GM23338 (cell line): ENCODE measurements at regions not wholly inside any gene's neighbourhood (a gene's known extent, or its start where the extent isn't known, plus 50 kb on each side); places are given as distances from the start of the nearest gene placed in this dataset.

Source experiments
- ATAC-seq: fragments of 200-7000 bp; cut with Tn5 transposase; 3 replicates; pipeline ENCODE4 v1.9.1; 2020
- DNase-seq: peaks from one replicate; pipeline ENCODE4 v3.0.0-alpha.2; 2015; ENCODE audit warnings: low spot score
- H2AFZ ChIP-seq: fragments of 200-600 bp; sonication (generic); 2 replicates; pipeline ENCODE4 v1.8.0; 2016; ENCODE audit warnings: antibody characterized with exemption, mild to moderate bottlenecking, moderate library complexity
- H3F3A ChIP-seq: fragments of 200-600 bp; sonication (generic); replicated peaks from 2 replicates; pipeline ENCODE4 v1.8.0; 2017; ENCODE audit warnings: antibody characterized with exemption, mixed run types, low read depth
- H3K27ac ChIP-seq: fragments of 200-600 bp; sonication (generic); 2 replicates; pipeline ENCODE4 v1.6.1; 2016; ENCODE audit warnings: low read depth
- H3K27me3 ChIP-seq: fragments of 200-600 bp; sonication (generic); 2 replicates; pipeline ENCODE4 v1.8.0; 2016; ENCODE audit warnings: mild to moderate bottlenecking, mixed run types, moderate library complexity; ENCODE audit not compliant: insufficient read depth
- H3K36me3 ChIP-seq: fragments of 200-600 bp; sonication (generic); 2 replicates; pipeline ENCODE4 v1.8.0; 2016; ENCODE audit warnings: mild to moderate bottlenecking; ENCODE audit not compliant: insufficient read depth
- H3K4me1 ChIP-seq: fragments of 200-600 bp; sonication (generic); 2 replicates; pipeline ENCODE4 v1.8.0; 2016; ENCODE audit warnings: mild to moderate bottlenecking, moderate library complexity; ENCODE audit not compliant: insufficient read depth
- H3K4me2 ChIP-seq: fragments of 200-600 bp; sonication (generic); 2 replicates; pipeline ENCODE4 v1.7.1; 2017; ENCODE audit warnings: mixed run types
- H3K4me3 ChIP-seq: fragments of 200-600 bp; sonication (generic); 2 replicates; pipeline ENCODE4 v1.6.1; 2016; ENCODE audit warnings: mixed run types
- H3K79me2 ChIP-seq: fragments of 200-600 bp; sonication (generic); replicated peaks from 2 replicates; pipeline ENCODE4 v1.8.0; 2017; ENCODE audit warnings: mild to moderate bottlenecking; ENCODE audit not compliant: insufficient read depth
- H3K9me2 ChIP-seq: fragments of 200-600 bp; sonication (generic); 2 replicates; pipeline ENCODE4 v1.8.0; 2017; ENCODE audit not compliant: insufficient read depth
- H4K20me1 ChIP-seq: fragments of 200-600 bp; sonication (generic); replicated peaks from 2 replicates; pipeline ENCODE4 v1.8.0; 2017; ENCODE audit warnings: mild to moderate bottlenecking; ENCODE audit not compliant: insufficient read depth
- H3K27ac Mint-ChIP-seq: 2 replicates; pipeline ENCODE4 v1.8.0; 2020; ENCODE audit warnings: inconsistent platforms, mild to moderate bottlenecking, moderate library complexity, mixed read lengths
- H3K27me3 Mint-ChIP-seq: 3 replicates; pipeline ENCODE4 v1.8.0; 2022; ENCODE audit warnings: low read depth, mild to moderate bottlenecking, moderate library complexity, mixed read lengths, inconsistent platforms; ENCODE audit not compliant: insufficient read depth, poor library complexity
- H3K36me3 Mint-ChIP-seq: 3 replicates; pipeline ENCODE4 v1.8.0; 2021; ENCODE audit warnings: low read depth, mild to moderate bottlenecking, inconsistent platforms, moderate library complexity, mixed read lengths
- H3K4me1 Mint-ChIP-seq: 3 replicates; pipeline ENCODE4 v1.8.0; 2020; ENCODE audit warnings: mild to moderate bottlenecking, inconsistent platforms, mixed read lengths
- H3K4me3 Mint-ChIP-seq: 3 replicates; pipeline ENCODE4 v1.8.0; 2021; ENCODE audit warnings: moderate library complexity, mild to moderate bottlenecking, inconsistent platforms, mixed read lengths
- H3K9me3 Mint-ChIP-seq: 3 replicates; pipeline ENCODE4 v1.8.0; 2020; ENCODE audit warnings: moderate library complexity, mild to moderate bottlenecking, inconsistent platforms, mixed read lengths
- CREB1 ChIP-seq: fragments of 250-450 bp; sonication (Bioruptor Pico); IDR thresholded peaks from 2 replicates; pipeline ENCODE4 v1.5.0; 2020; ENCODE audit warnings: low read depth, mild to moderate bottlenecking, moderate library complexity
- ETS1 ChIP-seq: IDR thresholded peaks from 2 replicates; pipeline ENCODE4 v1.6.1; 2016; ENCODE audit warnings: antibody characterized with exemption
- EZH2 ChIP-seq: fragments of 200-600 bp; sonication (generic); IDR thresholded peaks from one replicate; pipeline ENCODE4 v1.8.0; 2017; ENCODE audit warnings: antibody characterized with exemption, mild to moderate bottlenecking, low read depth; ENCODE audit not compliant: unreplicated experiment
- EZH2phosphoT487 ChIP-seq: fragments of 200-600 bp; sonication (generic); IDR thresholded peaks from one replicate; pipeline ENCODE4 v1.8.1; 2018; ENCODE audit warnings: antibody characterized with exemption; ENCODE audit not compliant: unreplicated experiment
- JUNB ChIP-seq: IDR thresholded peaks from one replicate; pipeline ENCODE4 v1.6.1; 2016; ENCODE audit warnings: antibody characterized with exemption; ENCODE audit not compliant: unreplicated experiment
- NANOG ChIP-seq: IDR thresholded peaks from 2 replicates; pipeline ENCODE4 v1.6.1; 2016; ENCODE audit warnings: antibody characterized with exemption, borderline replicate concordance
- POLR2AphosphoS5 ChIP-seq: IDR thresholded peaks from 2 replicates; pipeline ENCODE4 v1.6.1; 2016; ENCODE audit warnings: antibody characterized with exemption, low read depth
- STAT1 ChIP-seq: IDR thresholded peaks from one replicate; pipeline ENCODE4 v1.6.1; 2016; ENCODE audit warnings: antibody characterized with exemption; ENCODE audit not compliant: unreplicated experiment
- ZNF114 ChIP-seq: fragments of 250-450 bp; sonication (Bioruptor Pico); IDR thresholded peaks from 2 replicates; pipeline ENCODE4 v1.5.0; 2020; ENCODE audit warnings: mild to moderate bottlenecking, moderate library complexity
- ZNF331 ChIP-seq: fragments of 250-450 bp; sonication (Bioruptor Pico); IDR thresholded peaks from 2 replicates; pipeline ENCODE4 v1.5.0; 2020; ENCODE audit warnings: low read depth, mild to moderate bottlenecking, moderate library complexity
- TF ChIP-seq, protein P1 (sequence below), 2 experiments: fragments of 200-600 bp in 1 of 2; sonication (generic) in 1 of 2; conservative IDR thresholded peaks; 2 replicates each; pipeline versions ENCODE4 v1.5.1 to v1.6.1; 2016 to 2017; ENCODE audit warnings: antibody characterized with exemption in 2 of 2, low read depth in 2 of 2, mild to moderate bottlenecking in 2 of 2, moderate library complexity in 1 of 2
- TF ChIP-seq, protein P2 (sequence below): IDR thresholded peaks from one replicate; pipeline ENCODE4 v1.6.1; 2018; ENCODE audit warnings: antibody characterized with exemption; ENCODE audit not compliant: unreplicated experiment
- TF ChIP-seq, protein P3 (sequence below): fragments of 250-450 bp; sonication (Bioruptor Pico); IDR thresholded peaks from 2 replicates; pipeline ENCODE4 v1.5.0; 2020; ENCODE audit warnings: mild to moderate bottlenecking, moderate library complexity

DNA sequence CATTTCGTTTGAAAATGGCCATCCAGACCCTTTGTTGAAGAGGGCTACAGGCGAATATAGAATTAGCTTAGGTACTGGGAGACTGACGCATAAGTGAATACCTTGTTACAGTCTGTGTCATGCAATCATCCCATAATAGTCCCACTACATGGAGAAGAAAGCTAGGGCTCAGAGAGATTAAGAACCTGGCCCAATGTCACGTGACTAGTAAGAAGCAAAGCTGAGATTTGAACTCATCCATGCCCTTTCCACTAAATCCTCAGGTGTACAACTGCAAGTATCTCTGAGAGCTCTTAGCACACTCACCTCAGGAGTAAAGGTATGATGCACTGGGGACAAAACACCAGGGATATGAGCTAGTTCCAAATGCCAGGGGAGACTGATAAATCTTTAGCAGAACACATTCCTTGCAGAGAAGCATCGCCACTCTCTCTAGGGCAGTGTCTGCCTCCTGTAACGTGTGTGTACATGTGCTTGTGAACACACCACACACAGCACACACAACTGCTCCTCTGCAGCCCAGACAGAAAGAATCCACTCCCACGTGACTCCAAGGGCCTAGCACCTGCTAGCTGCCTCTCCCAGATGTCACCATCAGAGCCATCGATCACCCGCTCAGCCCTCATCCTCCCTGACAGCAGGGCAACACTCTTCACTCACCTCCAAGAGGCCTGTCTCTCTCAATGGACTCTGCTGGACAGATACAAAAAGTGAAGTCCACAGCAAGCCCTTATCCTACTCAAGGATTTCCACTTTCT lies 402.8 kb downstream of the NXPE2 start:
- Histone ChIP-seq H3F3A (no peaks in the 10 kb centered on the region), H3K4me3 (no peak overlapping the region), H3K27me3 (no peaks in the 10 kb centered on the region), H3K79me2 (no peaks in the 10 kb centered on the region), H3K9me2 (0 out of 2 replicates have a peak, but pooled peaks cover 2% of the 10 kb centered on the region), H2AFZ (no peak overlapping the region), H3K36me3 (no peaks in the 10 kb centered on the region), H3K4me1 (no peaks in the 10 kb centered on the region), H3K27ac (no peak overlapping the region), H3K4me2 (no peak overlapping the region), H4K20me1 (no peaks in the 10 kb centered on the region)
- Mint-ChIP-seq H3K36me3 (no peaks in the 10 kb centered on the region), H3K9me3 (no peaks in the 10 kb centered on the region), H3K27ac (no peak overlapping the region), H3K4me1 (peaks cover 5% of the 10 kb centered on the region), H3K4me3 (no peak overlapping the region), H3K27me3 (peaks cover 9% of the 10 kb centered on the region)
- DNase-seq (no peak), ATAC-seq (no peak)
- TF ChIP-seq JUNB (no peak), NANOG (no peak), ZNF331 (CRISPR knock-in tag) (no peak), CREB1 (CRISPR knock-in tag) (no peak), EZH2 (no peak), STAT1 (no peak), POLR2AphosphoS5 (no peak), ETS1 (no peak), EZH2phosphoT487 (no peak), ZNF114 (CRISPR knock-in tag) (no peak)
- TF ChIP-seq, protein P1, sequence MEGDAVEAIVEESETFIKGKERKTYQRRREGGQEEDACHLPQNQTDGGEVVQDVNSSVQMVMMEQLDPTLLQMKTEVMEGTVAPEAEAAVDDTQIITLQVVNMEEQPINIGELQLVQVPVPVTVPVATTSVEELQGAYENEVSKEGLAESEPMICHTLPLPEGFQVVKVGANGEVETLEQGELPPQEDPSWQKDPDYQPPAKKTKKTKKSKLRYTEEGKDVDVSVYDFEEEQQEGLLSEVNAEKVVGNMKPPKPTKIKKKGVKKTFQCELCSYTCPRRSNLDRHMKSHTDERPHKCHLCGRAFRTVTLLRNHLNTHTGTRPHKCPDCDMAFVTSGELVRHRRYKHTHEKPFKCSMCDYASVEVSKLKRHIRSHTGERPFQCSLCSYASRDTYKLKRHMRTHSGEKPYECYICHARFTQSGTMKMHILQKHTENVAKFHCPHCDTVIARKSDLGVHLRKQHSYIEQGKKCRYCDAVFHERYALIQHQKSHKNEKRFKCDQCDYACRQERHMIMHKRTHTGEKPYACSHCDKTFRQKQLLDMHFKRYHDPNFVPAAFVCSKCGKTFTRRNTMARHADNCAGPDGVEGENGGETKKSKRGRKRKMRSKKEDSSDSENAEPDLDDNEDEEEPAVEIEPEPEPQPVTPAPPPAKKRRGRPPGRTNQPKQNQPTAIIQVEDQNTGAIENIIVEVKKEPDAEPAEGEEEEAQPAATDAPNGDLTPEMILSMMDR (conservative IDR thresholded peaks at IDR 0.05; ENCODE audit: low read depth in 2 of 2), result no peak
- TF ChIP-seq, protein P2, sequence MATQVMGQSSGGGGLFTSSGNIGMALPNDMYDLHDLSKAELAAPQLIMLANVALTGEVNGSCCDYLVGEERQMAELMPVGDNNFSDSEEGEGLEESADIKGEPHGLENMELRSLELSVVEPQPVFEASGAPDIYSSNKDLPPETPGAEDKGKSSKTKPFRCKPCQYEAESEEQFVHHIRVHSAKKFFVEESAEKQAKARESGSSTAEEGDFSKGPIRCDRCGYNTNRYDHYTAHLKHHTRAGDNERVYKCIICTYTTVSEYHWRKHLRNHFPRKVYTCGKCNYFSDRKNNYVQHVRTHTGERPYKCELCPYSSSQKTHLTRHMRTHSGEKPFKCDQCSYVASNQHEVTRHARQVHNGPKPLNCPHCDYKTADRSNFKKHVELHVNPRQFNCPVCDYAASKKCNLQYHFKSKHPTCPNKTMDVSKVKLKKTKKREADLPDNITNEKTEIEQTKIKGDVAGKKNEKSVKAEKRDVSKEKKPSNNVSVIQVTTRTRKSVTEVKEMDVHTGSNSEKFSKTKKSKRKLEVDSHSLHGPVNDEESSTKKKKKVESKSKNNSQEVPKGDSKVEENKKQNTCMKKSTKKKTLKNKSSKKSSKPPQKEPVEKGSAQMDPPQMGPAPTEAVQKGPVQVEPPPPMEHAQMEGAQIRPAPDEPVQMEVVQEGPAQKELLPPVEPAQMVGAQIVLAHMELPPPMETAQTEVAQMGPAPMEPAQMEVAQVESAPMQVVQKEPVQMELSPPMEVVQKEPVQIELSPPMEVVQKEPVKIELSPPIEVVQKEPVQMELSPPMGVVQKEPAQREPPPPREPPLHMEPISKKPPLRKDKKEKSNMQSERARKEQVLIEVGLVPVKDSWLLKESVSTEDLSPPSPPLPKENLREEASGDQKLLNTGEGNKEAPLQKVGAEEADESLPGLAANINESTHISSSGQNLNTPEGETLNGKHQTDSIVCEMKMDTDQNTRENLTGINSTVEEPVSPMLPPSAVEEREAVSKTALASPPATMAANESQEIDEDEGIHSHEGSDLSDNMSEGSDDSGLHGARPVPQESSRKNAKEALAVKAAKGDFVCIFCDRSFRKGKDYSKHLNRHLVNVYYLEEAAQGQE, result no peak
- TF ChIP-seq, protein P3, sequence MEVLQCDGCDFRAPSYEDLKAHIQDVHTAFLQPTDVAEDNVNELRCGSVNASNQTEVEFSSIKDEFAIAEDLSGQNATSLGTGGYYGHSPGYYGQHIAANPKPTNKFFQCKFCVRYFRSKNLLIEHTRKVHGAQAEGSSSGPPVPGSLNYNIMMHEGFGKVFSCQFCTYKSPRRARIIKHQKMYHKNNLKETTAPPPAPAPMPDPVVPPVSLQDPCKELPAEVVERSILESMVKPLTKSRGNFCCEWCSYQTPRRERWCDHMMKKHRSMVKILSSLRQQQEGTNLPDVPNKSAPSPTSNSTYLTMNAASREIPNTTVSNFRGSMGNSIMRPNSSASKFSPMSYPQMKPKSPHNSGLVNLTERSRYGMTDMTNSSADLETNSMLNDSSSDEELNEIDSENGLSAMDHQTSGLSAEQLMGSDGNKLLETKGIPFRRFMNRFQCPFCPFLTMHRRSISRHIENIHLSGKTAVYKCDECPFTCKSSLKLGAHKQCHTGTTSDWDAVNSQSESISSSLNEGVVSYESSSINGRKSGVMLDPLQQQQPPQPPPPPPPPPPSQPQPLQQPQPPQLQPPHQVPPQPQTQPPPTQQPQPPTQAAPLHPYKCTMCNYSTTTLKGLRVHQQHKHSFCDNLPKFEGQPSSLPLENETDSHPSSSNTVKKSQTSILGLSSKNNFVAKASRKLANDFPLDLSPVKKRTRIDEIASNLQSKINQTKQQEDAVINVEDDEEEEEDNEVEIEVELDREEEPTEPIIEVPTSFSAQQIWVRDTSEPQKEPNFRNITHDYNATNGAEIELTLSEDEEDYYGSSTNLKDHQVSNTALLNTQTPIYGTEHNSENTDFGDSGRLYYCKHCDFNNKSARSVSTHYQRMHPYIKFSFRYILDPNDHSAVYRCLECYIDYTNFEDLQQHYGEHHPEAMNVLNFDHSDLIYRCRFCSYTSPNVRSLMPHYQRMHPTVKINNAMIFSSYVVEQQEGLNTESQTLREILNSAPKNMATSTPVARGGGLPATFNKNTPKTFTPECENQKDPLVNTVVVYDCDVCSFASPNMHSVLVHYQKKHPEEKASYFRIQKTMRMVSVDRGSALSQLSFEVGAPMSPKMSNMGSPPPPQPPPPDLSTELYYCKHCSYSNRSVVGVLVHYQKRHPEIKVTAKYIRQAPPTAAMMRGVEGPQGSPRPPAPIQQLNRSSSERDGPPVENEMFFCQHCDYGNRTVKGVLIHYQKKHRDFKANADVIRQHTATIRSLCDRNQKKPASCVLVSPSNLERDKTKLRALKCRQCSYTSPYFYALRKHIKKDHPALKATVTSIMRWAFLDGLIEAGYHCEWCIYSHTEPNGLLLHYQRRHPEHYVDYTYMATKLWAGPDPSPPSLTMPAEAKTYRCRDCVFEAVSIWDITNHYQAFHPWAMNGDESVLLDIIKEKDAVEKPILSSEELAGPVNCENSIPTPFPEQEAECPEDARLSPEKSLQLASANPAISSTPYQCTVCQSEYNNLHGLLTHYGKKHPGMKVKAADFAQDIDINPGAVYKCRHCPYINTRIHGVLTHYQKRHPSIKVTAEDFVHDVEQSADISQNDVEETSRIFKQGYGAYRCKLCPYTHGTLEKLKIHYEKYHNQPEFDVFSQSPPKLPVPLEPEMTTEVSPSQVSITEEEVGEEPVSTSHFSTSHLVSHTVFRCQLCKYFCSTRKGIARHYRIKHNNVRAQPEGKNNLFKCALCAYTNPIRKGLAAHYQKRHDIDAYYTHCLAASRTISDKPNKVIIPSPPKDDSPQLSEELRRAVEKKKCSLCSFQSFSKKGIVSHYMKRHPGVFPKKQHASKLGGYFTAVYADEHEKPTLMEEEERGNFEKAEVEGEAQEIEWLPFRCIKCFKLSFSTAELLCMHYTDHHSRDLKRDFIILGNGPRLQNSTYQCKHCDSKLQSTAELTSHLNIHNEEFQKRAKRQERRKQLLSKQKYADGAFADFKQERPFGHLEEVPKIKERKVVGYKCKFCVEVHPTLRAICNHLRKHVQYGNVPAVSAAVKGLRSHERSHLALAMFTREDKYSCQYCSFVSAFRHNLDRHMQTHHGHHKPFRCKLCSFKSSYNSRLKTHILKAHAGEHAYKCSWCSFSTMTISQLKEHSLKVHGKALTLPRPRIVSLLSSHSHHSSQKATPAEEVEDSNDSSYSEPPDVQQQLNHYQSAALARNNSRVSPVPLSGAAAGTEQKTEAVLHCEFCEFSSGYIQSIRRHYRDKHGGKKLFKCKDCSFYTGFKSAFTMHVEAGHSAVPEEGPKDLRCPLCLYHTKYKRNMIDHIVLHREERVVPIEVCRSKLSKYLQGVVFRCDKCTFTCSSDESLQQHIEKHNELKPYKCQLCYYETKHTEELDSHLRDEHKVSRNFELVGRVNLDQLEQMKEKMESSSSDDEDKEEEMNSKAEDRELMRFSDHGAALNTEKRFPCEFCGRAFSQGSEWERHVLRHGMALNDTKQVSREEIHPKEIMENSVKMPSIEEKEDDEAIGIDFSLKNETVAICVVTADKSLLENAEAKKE, result no peak
